EH (cell line): ENCODE measurements at regions not wholly inside any gene's neighbourhood (a gene's known extent, or its start where the extent isn't known, plus 50 kb on each side); places are given as distances from the start of the nearest gene placed in this dataset.
"Not testable (repeated sequence)": the region's sequence is repeated elsewhere in the genome, so short reads cannot be mapped to it uniquely, and the experiment has no call there.

Source experiments
- DNase-seq: peaks from one replicate; pipeline ENCODE4 v3.0.0-alpha.2; 2015; ENCODE audit warnings: low read depth

- DNase-seq, result no peak
Measured at GRCh38 chr3:33956776-33957175, 158.3 kb downstream of the PDCD6IP start.

DNA sequence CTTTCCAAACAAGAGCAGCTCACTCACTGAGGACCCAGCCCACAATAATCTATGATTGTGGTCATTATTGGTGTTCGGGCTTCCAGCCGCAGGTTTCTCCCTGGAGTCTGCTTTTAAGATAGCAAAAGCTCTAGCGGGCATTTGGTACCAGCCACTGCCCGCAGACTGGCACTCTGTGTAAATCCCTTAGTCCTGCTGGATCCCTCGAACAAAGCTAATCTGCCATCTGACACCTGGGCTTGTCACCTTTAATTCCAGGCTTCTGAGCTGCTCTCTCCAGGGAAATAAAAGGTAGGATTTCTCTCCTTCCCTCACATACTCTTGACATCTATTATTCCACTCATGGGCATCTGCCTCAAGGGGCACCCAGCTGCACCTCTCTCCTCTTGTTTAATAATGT is 158.7 kb downstream of the PDCD6IP start:
- DNase-seq, result no peak

DNA sequence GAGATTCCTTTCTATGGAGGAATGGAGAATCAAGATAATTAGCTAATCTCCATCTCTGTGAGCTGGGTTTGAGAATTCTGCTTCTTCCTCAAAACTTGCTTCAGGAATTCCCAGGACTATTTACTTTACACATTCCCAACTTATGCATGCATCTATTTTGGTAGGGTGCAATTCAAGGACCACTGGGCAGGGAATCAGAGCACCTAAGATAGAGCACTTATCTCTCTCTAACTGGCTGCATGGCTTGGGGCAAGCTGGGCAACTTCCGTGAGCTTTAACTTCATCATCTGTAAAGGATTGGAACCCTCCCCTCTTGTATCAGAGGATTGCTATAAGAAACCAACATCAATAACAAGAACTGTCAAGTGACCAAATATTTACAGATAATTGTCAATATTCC is 160.2 kb downstream of the PDCD6IP start:
- no peak for DNase-seq

DNA sequence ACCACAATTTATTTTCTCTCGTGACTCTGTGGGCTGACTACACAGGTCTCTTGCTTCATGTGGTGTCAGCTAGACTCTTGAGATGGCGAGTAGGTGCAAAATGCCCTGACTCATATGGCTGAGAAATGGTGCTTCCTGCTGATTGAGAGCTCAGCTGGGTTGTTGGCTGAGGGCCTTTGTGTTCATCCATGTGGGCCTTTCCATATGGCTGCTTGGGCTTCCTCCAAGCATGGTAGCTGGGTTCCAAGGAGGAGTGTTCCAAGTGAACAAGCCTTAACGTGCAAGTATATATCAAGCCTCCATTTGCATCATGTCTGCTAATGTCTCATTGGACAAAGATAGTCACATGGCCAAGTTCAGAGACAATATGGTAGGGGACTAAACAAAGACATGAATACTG is 164.0 kb downstream of the PDCD6IP start:
- no peak for DNase-seq

DNA sequence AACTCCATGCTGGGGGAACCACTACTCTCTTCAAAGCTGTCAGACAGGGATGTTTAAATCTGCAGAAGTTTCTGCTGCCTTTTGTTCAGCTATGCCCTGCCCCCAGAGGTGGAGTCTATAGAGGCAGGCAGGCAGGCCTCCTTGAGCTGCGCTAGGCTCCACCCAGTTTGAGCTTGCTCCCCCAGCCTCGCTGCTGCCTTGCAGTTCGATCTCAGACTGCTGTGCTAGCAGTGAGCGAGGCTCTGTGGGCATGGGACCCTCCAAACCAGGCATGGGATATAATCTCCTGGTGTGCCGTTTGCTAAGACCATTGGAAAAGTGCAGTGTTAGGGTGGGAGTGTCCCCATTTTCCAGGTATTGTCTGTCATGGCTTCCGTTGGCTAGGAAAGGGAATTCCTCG is 171.8 kb downstream of the PDCD6IP start:
- DNase-seq, result not testable (repeated sequence)

- DNase-seq, result no peak
Measured at GRCh38 chr3:33971055-33971454, 172.6 kb downstream of the PDCD6IP start.

GRCh38 chr3:33975463-33975862 is 177.0 kb downstream of the PDCD6IP start:
- no peak for DNase-seq

DNA sequence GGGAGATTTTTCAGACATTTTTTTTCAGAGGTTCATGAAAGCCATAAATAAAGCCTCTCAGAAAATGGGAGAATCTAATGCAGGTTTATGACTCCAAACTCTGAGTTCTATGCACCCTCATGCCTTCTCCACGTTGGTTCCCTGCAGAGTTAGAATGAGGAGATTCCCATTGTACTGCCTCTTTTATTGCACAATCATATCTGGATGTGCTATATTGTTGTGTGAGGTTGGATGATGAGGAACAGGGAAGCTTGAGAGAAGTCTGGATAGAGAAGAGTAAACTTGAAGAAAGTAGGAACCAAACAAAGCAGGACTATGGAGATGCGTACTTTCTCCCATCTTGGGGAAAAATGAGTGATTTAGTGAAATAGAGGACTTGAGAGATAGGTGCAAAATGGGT is 178.8 kb downstream of the PDCD6IP start:
- DNase-seq, result no peak

DNA sequence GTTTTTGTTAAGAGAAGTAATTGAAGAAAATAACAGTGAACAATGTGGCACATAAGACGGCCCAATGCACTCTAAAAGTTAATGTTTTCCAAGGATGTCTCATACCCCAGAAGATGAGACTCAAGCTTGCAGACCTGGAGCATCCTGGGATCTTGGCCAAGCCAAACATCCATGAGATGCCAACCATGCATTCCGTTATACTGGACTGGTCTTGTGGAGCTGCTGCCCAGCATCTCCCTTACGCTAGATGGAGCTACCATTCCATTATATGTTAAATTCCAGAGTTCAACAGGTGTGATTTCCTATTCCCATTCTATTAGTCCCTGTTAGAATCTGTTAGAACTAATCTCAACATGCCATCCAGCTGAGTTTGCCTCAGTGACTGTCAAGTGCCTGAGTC is 181.8 kb downstream of the PDCD6IP start:
- peak; percentile 93 for DNase-seq

GRCh38 chr3:33982269-33982798 is 183.9 kb downstream of the PDCD6IP start:
- peak; percentile 57 for DNase-seq

DNA sequence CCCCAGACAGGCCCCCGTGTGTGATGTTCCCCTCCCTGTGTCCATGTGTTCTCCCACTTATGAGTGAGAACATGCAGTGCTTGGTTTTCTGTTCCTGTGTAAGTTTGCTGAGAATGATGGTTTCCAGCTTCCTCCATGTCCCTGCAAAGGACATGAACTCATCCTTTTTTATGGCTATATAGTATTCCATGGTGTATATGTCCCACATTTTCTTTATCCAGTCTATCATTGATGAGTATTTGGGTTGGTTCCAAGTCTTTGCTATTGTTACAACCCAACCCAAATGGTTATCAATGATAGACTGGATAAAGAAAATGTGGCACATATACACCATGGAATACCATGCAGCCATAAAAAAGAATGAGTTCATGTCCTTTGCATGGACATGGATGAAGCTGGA is 184.5 kb downstream of the PDCD6IP start:
- not testable (repeated sequence) for DNase-seq

GRCh38 chr3:33989229-33989628 is 190.8 kb downstream of the PDCD6IP start:
- DNase-seq, result no peak

DNA sequence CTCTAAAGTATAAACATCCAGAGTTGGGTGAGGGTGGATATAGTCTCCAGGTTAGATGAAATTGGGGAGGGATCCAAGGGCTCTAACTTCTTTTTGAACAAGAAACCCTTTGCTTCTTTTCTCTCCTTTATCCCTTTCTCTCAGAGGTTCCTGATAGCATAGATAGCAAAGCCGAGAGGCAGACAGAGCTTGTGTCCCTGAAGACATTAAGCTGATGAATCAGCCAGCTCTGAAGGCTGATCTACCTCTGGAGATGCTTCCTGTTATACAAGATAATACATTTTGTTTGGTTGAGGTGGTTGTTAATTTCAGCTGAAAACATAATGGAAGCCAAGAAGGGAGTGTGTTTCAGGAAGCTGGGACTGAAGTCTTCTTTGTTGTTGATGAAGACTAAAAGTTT is 193.2 kb downstream of the PDCD6IP start:
- peak; percentile 16 for DNase-seq

- peak; percentile 71 for DNase-seq
Measured at GRCh38 chr3:33993631-33994030, 195.2 kb downstream of the PDCD6IP start.

DNA sequence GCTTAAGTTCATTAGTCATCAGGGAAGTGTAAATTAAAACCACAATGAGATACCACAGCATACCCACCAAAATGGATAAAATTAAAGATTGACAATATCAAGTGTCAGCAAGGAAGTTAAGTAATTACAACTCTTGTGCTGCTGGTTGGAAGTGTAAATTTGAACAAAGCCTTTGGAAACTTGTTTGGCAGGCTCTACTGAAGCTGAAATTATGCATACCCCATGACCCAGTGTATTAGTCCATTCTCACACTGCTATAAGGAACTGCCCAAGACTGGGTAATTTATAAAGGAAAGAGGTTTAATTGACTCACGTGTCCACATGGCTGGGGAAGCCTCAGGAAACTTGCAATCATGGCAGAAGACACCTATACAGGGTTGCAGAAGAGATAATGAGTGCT is 196.1 kb downstream of the PDCD6IP start:
- DNase-seq, result no peak

DNA sequence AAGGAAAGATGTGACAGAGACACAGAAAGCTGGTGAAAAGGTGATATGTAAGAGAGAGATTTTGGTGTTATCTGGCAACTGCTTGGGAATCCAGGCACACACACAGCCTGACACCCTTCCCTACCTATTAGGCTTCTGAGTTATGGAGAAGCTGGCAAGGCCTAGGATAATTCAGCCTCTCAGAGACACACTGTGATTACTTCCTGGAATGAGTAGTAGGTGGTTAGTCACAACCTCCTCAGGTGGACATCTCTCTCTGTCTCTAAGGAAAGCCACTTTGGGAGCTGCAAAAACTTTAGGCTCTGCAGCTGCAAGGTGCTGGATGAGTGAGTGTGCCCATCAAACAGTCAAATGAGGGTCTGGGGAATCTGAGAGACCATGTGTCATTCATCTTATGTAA is 201.9 kb downstream of the PDCD6IP start:
- no peak for DNase-seq

DNA sequence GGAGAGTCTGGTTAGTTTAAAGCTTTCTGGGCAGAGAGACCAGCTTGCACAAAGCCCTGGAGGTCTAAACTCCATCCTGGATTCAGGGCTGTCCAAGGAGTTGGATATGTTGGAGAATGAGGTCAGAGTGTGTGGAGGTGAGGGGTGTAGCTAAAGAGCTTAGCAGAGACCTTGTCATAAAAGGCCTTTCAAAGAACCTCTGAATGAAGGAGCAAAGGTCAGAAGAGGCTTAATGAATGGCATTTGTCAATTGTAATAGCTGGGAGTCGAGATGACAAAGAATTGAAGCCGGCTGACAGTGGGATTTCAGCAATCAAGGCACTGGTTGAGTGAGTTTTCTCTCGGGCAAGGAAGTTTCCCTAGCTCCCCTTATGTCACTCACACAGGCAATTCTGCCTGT is 202.6 kb downstream of the PDCD6IP start:
- no peak for DNase-seq

GRCh38 chr3:34001990-34002389 is 203.6 kb downstream of the PDCD6IP start:
- DNase-seq, result no peak

DNA sequence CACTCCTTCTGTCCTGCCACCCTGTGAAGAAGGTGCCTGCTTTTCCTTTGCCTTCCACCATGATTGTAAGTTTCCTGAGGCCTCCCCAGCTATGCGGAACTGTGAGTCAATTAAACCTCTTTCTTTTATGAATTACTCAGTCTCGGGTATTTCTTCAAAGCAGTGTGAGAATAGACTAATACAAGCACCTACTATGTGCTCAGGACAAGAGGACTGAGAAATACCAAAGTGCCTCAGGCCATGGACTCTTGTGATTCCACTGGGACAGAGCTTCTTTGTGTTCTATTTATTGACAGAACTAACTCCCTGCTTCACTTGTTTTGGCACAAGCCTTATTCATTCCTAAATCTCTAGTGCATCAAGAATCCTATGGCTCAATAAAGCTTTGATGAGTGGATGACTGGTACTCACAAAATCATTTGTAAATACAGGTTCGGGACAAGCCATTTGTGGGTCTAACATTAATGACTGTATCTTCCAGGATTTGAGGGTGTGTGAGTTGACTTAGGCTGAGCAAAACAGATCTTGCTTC is 204.2 kb downstream of the PDCD6IP start:
- no peak for DNase-seq

- DNase-seq, result peak; percentile 95
Measured at GRCh38 chr3:34005886-34006285, 207.5 kb downstream of the PDCD6IP start.

DNA sequence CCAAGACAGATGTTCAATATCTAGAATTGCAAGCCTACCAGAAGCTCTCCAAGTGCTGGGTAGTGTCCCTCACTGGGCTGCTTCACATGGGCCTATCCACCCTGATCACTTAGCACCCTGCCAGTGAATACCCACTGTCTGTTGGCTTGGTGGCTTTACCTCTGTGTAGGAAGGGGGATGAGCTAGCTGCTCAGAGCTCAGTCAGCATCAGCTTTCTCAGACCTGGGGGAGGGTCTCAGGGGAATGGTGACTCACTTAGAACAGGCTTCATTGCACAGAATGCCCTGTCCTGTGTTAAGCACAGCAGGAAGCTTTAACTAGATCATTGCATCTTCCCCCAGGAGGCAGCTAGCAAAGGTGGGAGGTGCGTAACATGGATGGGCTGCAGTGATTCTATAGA is 209.8 kb downstream of the PDCD6IP start:
- DNase-seq, result peak; percentile 37

DNA sequence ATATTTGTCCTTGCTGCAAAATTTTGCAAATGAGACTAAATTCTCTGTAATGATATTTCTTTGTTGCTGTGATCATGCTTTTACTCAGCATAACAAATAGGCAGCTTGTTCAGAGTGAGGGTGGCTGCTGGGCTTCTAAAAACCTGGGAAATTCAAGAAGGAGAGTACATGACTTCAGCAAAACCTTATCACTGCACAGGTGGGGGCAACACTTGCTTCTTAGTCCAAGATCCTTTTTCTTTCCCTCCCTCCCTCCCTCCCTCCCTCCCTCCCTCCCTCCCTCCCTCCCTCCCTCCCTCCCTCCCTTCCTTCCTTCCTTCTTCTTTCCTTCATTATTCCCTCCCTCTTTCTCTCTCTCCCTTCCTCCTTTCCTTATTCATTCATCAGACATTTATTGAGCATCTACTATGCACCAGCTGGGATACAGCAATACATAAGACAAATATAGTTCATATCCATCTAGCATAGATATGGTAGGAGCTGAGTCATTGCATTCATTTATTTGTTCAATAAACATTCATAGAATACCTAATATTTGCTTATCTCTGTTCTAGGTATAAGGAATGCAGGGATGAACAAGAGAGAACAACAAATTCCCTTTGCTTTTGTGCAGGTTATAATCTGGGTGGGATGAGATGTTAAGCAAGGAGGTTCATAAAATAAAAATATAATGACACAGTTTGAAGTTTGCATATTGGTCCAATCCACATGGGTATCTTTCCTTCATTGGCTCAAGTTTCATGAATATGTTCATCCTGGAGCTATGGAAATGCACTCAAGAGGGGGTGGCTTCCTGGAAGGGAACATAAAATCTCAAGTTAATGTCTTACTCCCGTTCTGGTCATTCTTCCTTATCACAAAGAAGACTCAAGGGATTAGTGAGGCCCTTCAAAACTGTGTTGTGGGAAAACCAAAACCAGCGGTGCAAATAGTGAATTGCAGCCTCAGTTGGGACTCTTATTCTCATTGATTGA is 210.7 kb downstream of the PDCD6IP start:
- DNase-seq, result peak; percentile 20
